GM19023 (cell line): ENCODE measurements at regions not wholly inside any gene's neighbourhood (a gene's known extent, or its start where the extent isn't known, plus 50 kb on each side); places are given as distances from the start of the nearest gene placed in this dataset.

Experiments
- ATAC-seq: cut with Tn5 transposase; IDR thresholded peaks from one replicate; pipeline ENCODE4 v1.9.1; 2021; ENCODE audit warnings: mild to moderate bottlenecking, moderate library complexity; ENCODE audit not compliant: unreplicated experiment

DNA sequence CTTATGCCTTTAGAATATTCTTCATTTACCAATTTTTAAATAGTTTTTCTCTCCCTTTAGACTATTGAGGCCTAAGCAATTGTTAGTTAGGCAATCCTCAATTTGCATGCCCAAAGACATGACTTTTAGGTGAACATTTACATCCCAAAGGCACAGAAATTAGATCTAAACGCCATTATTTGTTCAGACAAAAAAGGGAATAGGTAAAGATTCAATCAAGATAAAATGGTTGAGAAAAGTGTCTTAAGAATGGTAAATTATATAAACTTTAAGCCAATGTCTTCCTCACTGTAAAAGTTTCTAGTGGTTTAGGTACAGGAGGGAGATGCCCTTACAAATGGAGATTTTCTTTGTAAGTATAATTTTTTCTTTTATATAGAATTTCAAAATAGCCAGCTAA is 50.2 kb upstream of the MME start:
- no peak for ATAC-seq

- ATAC-seq = no peak
Measured at GRCh38 chr3:155026999-155027591, 53.0 kb upstream of the MME start.

DNA sequence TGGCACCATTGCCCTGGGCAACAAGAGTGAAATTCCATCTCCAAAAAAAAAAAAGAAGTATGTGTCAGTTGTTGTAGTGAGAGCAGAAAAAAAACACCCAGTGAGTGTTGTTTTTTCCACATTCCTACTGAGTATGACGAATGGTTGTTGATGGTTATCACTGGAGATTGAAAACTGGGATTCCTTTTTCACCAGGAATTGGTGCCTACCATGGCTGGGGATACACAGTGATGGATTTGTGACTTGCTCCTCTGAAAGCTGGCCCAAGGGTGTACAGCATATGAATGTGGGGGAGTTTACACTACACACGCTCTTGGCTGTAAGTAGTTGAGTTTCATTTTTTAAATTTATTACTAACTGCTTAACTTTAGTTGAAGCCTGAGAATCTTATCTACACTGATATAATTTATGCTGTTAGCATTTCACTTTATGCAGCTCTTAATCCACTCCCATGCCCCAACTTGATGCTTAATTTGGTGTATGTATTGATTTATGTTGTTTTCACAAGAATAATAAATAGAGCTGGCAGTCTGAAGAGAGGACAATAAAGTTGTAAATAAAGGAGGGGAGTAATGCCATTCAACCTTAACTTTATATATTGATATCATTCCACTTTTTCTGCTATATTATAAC is 56.0 kb upstream of the MME start:
- ATAC-seq = no peak

DNA sequence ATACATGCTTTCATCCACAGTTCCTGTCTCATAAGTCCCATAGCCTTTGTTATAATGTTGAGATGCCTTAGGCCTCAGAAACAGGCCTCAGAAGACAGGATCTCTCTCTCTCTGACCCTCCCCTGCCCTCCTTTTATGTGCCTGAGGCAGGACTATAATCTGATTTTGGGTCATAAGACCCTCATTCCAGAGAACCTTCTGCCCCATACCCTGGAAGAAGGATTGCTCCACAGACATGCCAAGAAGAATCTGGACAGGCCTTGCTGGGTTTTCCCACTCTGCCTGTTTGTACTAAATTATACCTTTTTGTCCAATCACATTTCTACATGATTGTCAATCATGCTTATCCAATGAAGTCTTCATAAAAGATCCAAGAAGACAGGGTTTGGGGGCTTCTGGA is 57.2 kb upstream of the MME start:
- ATAC-seq = no peak

- ATAC-seq = no peak
Measured at GRCh38 chr3:155019575-155019974, 60.5 kb upstream of the MME start.

DNA sequence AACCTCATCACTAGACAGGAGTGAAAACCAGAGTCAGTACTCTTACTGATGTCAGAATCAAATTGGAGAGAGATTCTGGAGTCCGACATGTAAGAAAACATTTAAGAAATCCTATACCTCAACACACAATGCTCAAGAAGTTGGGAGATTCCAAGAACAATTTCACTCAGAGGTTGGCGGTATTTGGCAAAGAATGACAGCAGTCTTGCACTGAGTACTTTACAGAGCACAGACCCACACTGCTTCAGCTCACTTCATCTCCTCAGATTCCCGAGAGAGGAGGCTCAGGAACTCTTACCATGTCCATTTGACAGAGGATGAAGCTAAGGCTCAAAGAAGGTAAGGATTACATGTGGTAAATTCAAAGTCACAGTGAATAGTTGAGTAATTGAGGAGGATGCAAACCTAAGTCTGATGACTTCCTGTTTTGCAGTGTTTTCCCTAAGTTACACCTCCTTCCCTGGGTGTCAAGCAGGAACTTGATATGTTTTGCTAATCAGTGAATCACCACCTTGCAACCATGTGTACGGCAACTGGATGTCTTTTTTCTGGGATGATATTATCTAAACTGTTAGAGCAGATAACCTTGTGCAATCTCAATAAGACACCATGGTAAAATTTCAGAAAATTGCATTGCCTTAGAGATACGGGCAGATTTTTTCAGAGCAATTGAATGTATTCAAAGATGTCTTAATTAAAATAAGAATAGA is 61.3 kb upstream of the MME start:
- no peak for ATAC-seq

DNA sequence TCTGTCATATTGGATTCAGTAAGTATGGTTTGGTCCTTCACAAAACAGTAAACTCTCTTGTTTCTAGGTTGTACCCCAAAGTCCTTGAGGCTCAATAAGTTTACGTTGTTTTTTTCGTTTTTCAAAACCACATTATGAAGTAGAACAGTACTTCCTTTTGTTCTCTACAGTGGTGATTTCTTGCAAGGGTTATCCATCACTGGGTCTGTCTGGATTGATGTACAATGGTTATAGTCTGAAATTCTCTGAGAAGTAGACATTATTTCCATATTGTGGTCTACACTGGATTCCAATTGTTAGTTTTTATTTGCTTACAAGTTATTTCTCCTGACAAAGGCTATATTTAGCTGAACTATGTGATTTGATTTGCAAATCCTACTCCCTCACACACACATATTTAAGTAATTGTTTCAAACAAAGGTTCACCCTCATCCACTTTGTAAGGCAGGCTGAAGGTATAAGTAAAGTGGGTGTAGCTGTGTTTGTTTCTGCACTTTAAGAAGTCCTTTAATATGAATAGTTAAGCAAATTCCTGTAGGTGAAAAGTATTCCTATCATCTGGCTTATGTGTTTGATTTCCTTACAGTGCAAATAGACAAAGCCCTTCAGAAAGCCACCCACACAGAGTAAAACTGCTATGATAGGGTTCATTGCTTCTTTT is 64.2 kb upstream of the MME start:
- no peak for ATAC-seq

DNA sequence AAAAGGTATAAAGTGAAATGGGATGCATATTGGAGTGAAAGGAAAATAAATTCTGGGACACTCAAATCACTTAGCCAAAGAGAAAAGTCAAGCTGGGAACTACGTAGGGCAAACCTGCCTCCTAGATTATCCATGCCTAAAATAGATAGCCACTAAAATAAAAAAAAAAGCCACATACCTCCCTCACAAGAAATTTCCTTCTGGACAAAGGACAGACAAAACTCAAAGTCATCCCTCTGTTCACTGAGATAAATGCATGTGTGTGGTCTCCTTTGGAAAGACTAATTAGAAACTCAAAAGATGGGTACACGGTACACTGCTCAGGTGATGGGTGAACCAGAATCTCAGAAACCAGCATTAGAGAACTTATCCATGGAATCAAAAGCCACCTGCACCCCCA is 65.2 kb upstream of the MME start:
- no peak for ATAC-seq

- ATAC-seq = no peak
Measured at GRCh38 chr3:155013427-155013826, 66.7 kb upstream of the MME start.

GRCh38 chr3:155012584-155012983 is 67.5 kb upstream of the MME start:
- no peak for ATAC-seq

GRCh38 chr3:155010416-155010815 is 69.7 kb upstream of the MME start:
- no peak for ATAC-seq

DNA sequence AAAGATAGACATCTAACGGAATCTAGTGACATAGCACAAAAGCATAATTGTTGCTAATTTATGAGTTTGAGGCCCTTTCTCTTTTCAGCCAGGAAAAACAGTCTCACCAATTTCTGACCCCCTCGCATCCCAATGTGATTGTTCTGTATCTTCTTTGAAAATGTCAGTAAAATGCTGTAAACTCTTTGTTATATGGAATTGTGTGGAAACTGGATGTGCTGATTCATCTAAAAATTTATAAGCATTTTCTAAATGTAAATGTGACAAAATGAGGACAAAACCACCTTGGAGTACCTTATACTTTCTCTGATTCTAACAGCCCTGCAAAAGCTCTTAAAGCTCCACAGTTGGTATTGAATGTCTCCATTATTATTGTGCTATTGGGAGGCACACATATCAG is 70.9 kb upstream of the MME start:
- no peak for ATAC-seq

GRCh38 chr3:155007729-155008128 is 72.4 kb upstream of the MME start:
- no peak for ATAC-seq

DNA sequence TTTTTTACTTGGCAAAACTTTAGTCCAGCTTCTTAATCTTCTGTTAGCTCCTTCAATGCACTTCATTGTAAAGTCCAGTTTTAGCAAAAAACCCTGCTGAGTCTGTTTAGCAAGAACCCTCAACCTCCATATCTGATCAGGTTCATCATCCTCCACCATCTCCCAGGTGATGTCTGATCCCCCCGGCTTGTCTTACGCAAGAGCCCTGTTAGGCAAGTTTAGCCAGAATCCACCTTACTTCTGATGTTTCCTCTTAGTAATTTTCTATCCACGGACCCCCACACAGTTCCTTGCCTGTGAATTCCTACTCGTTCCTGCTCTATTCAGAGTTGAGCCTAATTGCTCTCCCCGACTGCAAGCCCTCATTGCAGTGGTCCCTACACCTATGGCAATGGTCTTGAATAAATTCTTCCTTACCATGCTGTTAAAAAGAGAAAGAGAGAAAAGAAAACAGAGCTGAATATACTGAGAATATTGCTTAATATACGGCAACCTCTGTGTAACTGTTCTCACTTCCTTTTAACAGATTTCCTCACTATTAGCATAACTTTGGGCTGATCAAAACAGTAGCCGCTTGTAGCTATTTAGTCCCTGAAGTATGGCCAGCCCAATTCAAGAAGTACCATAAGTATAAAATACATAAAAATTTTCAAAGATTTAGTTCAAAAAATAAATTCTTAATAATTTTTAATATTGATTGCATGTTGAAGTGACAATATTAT is 78.7 kb upstream of the MME start:
- no peak for ATAC-seq

- ATAC-seq = no peak
Measured at GRCh38 chr3:154992655-154993054, 87.5 kb upstream of the MME start.

GRCh38 chr3:154990543-154990942 is 89.6 kb upstream of the MME start:
- no peak for ATAC-seq

DNA sequence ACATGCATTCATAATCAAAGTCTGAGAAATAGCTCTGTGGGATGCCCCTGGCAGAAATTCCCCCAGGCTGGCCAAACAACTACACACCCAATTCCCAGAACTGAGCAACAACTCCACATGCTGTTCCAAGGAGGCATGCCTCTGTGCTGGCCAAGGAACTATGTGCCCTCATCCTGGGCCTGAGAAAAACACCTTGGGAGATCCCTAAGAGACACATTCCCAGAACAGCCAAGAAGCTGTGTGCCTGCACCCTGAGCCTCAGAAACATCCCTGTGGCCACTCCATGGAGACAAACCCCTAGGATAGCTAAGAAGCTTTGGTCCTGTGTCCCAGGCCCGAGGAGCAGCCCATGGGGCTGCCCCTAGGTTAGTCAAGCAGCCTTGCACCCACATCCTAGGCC is 92.3 kb upstream of the MME start:
- no peak for ATAC-seq

GRCh38 chr3:154981664-154982063 is 98.5 kb upstream of the MME start:
- no peak for ATAC-seq

DNA sequence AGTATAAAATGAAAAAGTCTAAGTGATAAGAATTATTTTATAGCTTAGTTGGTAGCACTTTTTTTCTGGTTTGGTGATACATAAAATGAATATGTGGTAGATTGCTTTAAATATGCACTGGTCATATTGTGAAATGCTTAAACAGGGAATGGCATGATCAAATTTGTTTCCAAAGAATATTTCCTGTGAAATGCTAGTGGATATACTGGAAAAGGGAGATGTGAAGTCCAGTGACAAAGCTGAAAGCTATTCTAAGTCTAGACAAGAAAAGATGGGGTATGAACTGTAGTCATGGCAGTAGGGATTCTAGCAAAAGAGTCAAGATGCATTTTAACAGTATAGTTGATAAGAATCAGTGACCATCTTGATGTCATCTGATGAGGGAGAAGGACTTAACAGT is 98.9 kb upstream of the MME start:
- ATAC-seq = no peak

- ATAC-seq = no peak
Measured at GRCh38 chr3:154979331-154979730, 100.8 kb upstream of the MME start.

- ATAC-seq = no peak
Measured at GRCh38 chr3:154977666-154978065, 102.5 kb upstream of the MME start.
